ENCODE measurements at regions not wholly inside any gene's neighbourhood (a gene's known extent, or its start where the extent isn't known, plus 50 kb on each side); places are given as distances from the start of the nearest gene placed in this dataset.

GRCh38 chr2:367246-367645 lies 79.4 kb upstream of the ALKAL2 start:
- WGBS, 4 donors: 82 to 83% (median 82%) methylated on average over 6 of the region's 6 CpGs
- TF ChIP-seq, protein P1, sequence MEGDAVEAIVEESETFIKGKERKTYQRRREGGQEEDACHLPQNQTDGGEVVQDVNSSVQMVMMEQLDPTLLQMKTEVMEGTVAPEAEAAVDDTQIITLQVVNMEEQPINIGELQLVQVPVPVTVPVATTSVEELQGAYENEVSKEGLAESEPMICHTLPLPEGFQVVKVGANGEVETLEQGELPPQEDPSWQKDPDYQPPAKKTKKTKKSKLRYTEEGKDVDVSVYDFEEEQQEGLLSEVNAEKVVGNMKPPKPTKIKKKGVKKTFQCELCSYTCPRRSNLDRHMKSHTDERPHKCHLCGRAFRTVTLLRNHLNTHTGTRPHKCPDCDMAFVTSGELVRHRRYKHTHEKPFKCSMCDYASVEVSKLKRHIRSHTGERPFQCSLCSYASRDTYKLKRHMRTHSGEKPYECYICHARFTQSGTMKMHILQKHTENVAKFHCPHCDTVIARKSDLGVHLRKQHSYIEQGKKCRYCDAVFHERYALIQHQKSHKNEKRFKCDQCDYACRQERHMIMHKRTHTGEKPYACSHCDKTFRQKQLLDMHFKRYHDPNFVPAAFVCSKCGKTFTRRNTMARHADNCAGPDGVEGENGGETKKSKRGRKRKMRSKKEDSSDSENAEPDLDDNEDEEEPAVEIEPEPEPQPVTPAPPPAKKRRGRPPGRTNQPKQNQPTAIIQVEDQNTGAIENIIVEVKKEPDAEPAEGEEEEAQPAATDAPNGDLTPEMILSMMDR (IDR thresholded peaks at IDR 0.05): no peak
- TF ChIP-seq POLR2A (IDR thresholded peaks at IDR 0.05): no peak
- DNase-seq: no peak
- Histone ChIP-seq H3K36me3 (replicated peaks in 1 of 2) (no peaks in the 10 kb centered on the region), H3K4me3 (no peak overlapping the region), H3K27ac (no peak overlapping the region), H3K27me3 (no peaks in the 10 kb centered on the region), H3K4me1 (replicated peaks in 1 of 2) (no peaks in the 10 kb centered on the region), H3K9me3 (replicated peaks in 1 of 3) (no peaks in the 10 kb centered on the region)
- intact Hi-C loops (cut with DNase I): no loop called here

DNA sequence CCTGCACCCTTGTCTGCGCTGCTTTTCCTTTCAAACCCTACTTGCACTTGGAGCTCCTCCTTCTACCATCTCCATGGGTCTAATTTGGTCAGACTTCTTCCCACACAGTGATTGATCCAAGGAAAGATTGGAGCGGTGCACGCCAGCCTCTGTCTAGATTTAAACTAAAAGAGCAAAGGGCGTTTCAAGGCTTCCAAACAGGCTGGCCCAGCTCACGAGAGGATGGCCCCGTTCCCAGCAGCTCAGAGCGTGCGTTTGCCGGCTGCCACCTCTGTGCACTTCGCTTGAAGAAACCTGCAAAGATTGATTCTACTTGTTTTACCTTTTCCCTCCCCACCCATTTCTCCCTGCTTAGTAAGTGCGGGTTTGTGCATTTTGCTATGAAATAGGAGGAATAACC lies 78.8 kb upstream of the ALKAL2 start:
- H3K4me3 ChIP-seq: no peak overlapping the region
- H3K27ac ChIP-seq: no peak overlapping the region
- H3K9me3 ChIP-seq (replicated peaks in 1 of 3): no peaks in the 10 kb centered on the region
- H3K27me3 ChIP-seq: no peaks in the 10 kb centered on the region
- TF ChIP-seq, protein P1 (IDR thresholded peaks at IDR 0.05): no peak
- TF ChIP-seq POLR2A (IDR thresholded peaks at IDR 0.05): no peak
- H3K4me1 ChIP-seq (replicated peaks in 1 of 2): no peaks in the 10 kb centered on the region
- DNase-seq: no peak
- intact Hi-C loops (cut with DNase I): no loop called here
- H3K36me3 ChIP-seq (replicated peaks in 1 of 2): no peaks in the 10 kb centered on the region
- 80 to 88% (median 82%) methylated on average over 11 of the region's 11 CpGs for WGBS, 4 donors

- H3K4me1 ChIP-seq (replicated peaks in 1 of 2): no peaks in the 10 kb centered on the region
- H3K27me3 ChIP-seq: no peaks in the 10 kb centered on the region
- intact Hi-C loops (cut with DNase I): no loop called here
- H3K9me3 ChIP-seq (replicated peaks in 1 of 3): no peaks in the 10 kb centered on the region
- no peak overlapping the region for H3K4me3 ChIP-seq
- DNase-seq: no peak
- H3K27ac ChIP-seq: no peak overlapping the region
- WGBS, 4 donors: 83 to 89% (median 86%) methylated on average over 25 to 28 of the region's 28 CpGs
- H3K36me3 ChIP-seq (replicated peaks in 1 of 2): no peaks in the 10 kb centered on the region
- no peak for TF ChIP-seq POLR2A (IDR thresholded peaks at IDR 0.05)
- TF ChIP-seq, protein P1 (IDR thresholded peaks at IDR 0.05): no peak
Observed at GRCh38 chr2:365367-366275, 77.7 kb upstream of the ALKAL2 start.

GRCh38 chr2:363824-364470 lies 76.1 kb upstream of the ALKAL2 start:
- TF ChIP-seq POLR2A (IDR thresholded peaks at IDR 0.05): no peak
- TF ChIP-seq, protein P1 (IDR thresholded peaks at IDR 0.05): no peak
- Histone ChIP-seq H3K27me3 (no peaks in the 10 kb centered on the region), H3K9me3 (replicated peaks in 1 of 3) (no peaks in the 10 kb centered on the region), H3K4me3 (no peak overlapping the region), H3K27ac (no peak overlapping the region), H3K36me3 (replicated peaks in 1 of 2) (no peaks in the 10 kb centered on the region), H3K4me1 (replicated peaks in 1 of 2) (no peaks in the 10 kb centered on the region)
- WGBS, 4 donors: 82 to 87% (median 85%) methylated on average over 24 of the region's 24 CpGs
- DNase-seq: no peak
- intact Hi-C loops (cut with DNase I): no loop called here
